GM23248 (cell line): ENCODE measurements at regions not wholly inside any gene's neighbourhood (a gene's known extent, or its start where the extent isn't known, plus 50 kb on each side); places are given as distances from the start of the nearest gene placed in this dataset.

Experiments
- EZH2 ChIP-seq: fragments of 200-600 bp; sonication (generic); IDR thresholded peaks from 2 replicates; pipeline ENCODE4 v1.6.1; 2018; ENCODE audit warnings: antibody characterized with exemption, mild to moderate bottlenecking; ENCODE audit not compliant: insufficient read depth, poor library complexity, severe bottlenecking
- EZH2phosphoT487 ChIP-seq: fragments of 200-600 bp; sonication (generic); IDR thresholded peaks from 2 replicates; pipeline ENCODE4 v1.6.1; 2018; ENCODE audit warnings: antibody characterized with exemption, moderate library complexity, mild to moderate bottlenecking, low read depth; ENCODE audit not compliant: insufficient read depth

GRCh38 chr7:3200504-3200903 lies 100.5 kb upstream of the SDK1 start:
- TF ChIP-seq EZH2: no peak
- TF ChIP-seq EZH2phosphoT487: no peak
